ENCODE measurements at regions not wholly inside any gene's neighbourhood (a gene's known extent, or its start where the extent isn't known, plus 50 kb on each side); places are given as distances from the start of the nearest gene placed in this dataset.

DNA sequence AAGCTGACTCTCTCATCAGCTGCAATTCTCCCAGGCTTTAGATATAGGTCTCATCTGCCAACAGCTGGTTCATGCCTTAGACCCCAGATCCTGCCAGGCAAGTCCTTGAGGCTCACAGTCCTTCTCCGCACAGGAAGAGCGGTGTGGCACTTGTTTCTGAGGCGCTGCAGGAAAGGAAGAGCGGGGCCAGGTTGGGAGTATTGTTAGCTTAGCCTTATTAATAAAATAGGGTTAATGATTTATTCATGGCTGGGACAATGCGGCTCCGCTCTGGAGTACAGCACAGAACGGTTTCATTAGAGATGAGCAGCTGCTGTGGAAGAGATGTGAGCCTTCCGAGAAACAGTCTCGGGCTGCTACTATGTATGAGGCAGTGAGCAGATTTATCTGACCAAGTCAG is 78.1 kb downstream of the FZD1 start:
- Histone ChIP-seq H3K36me3 (no peaks in the 10 kb centered on the region), H3K4me3 (no peak overlapping the region), H3K4me1 (peaks cover 4 to 20% of the 10 kb centered on the region in 2 donors), H3K27ac (no peak overlapping the region), H3K27me3 (no peaks in the 10 kb centered on the region), H3K9me3 (no peaks in the 10 kb centered on the region)
- ATAC-seq (no peak), DNase-seq (no peak)
- TF ChIP-seq, protein P1, sequence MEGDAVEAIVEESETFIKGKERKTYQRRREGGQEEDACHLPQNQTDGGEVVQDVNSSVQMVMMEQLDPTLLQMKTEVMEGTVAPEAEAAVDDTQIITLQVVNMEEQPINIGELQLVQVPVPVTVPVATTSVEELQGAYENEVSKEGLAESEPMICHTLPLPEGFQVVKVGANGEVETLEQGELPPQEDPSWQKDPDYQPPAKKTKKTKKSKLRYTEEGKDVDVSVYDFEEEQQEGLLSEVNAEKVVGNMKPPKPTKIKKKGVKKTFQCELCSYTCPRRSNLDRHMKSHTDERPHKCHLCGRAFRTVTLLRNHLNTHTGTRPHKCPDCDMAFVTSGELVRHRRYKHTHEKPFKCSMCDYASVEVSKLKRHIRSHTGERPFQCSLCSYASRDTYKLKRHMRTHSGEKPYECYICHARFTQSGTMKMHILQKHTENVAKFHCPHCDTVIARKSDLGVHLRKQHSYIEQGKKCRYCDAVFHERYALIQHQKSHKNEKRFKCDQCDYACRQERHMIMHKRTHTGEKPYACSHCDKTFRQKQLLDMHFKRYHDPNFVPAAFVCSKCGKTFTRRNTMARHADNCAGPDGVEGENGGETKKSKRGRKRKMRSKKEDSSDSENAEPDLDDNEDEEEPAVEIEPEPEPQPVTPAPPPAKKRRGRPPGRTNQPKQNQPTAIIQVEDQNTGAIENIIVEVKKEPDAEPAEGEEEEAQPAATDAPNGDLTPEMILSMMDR (IDR thresholded peaks at IDR 0.05), result no peak
- intact Hi-C loops (cut with DNase I), result no loop called here

DNA sequence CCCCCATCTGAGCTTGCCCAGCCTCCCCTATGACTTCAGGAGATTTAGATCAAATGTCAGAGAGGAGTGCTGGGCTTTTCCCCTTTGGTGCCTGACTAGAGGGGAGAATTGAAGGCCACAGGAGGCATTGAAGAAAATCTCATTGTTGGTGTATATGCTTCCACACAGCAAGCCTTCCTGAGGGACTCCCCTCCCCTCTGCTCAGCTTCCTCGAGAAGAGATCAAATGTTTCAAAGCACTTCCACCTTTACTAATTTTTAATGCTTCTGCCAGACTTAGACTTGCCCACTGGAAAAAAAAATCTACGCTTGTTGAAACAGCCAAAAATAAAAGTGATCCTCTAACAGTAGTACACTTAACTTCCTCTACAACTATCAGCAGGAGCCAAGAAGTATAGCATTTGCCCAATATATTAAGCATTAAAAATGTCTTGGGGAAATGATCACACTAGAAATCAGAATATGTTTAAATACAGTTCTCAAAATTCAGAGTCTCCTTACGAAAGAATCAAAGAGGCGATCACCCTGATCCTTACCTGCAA is 79.3 kb downstream of the FZD1 start:
- no peaks in the 10 kb centered on the region for H3K9me3 ChIP-seq
- ATAC-seq, result no peak
- TF ChIP-seq, protein P1 (IDR thresholded peaks at IDR 0.05), result no peak
- no peak for DNase-seq
- no peaks in the 10 kb centered on the region for H3K27me3 ChIP-seq
- no peaks in the 10 kb centered on the region for H3K36me3 ChIP-seq
- no peak overlapping the region for H3K4me3 ChIP-seq
- peaks cover 11 to 31% of the 10 kb centered on the region in 2 donors for H3K4me1 ChIP-seq
- no peak overlapping the region for H3K27ac ChIP-seq
- intact Hi-C loops (cut with DNase I), result no loop called here

DNA sequence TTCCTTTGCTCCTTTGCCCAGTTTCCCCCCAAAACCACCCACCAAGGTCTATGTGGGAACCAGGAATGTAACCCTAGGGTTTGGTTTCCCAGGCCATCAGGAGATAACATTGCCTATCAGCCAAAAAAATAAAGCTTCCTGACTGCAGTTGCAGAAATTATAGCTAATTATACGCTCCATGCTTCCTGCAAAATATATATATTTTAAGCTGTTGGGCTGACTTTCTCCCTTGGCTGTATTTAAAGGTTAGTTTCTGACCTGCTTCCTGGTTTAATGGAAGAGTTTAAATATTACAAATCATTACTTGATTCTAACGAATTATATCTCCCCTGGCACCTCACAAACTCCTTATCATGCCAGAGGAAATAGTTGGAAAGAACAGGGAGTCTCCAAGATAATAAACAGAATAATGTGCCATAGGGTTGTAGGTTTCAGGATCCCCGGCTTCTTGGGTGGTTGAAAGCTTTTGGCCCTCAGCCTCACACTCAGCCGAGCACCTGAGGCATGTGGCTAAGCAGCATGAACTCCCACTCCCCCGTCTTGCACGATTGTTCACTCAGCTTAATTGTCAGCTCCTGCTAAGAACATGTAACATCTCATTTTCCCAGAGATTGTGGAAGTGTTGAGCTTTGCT is 79.9 kb downstream of the FZD1 start:
- Histone ChIP-seq H3K27me3 (no peaks in the 10 kb centered on the region), H3K36me3 (no peaks in the 10 kb centered on the region), H3K4me1 (peaks cover 11 to 31% of the 10 kb centered on the region in 2 donors), H3K27ac (no peak overlapping the region), H3K4me3 (no peak overlapping the region), H3K9me3 (no peaks in the 10 kb centered on the region)
- TF ChIP-seq, protein P1 (IDR thresholded peaks at IDR 0.05), result no peak
- intact Hi-C loops (cut with DNase I), result no loop called here
- DNase-seq (no peak), ATAC-seq (no peak)

GRCh38 chr7:91344911-91345310 is 80.7 kb downstream of the FZD1 start:
- Histone ChIP-seq H3K36me3 (no peaks in the 10 kb centered on the region), H3K4me1 (peaks cover 11 to 31% of the 10 kb centered on the region in 2 donors), H3K4me3 (no peak overlapping the region), H3K27ac (no peak overlapping the region), H3K27me3 (no peaks in the 10 kb centered on the region), H3K9me3 (no peaks in the 10 kb centered on the region)
- intact Hi-C loops (cut with DNase I), result no loop called here
- no peak for ATAC-seq
- TF ChIP-seq, protein P1 (IDR thresholded peaks at IDR 0.05), result no peak
- no peak for DNase-seq

DNA sequence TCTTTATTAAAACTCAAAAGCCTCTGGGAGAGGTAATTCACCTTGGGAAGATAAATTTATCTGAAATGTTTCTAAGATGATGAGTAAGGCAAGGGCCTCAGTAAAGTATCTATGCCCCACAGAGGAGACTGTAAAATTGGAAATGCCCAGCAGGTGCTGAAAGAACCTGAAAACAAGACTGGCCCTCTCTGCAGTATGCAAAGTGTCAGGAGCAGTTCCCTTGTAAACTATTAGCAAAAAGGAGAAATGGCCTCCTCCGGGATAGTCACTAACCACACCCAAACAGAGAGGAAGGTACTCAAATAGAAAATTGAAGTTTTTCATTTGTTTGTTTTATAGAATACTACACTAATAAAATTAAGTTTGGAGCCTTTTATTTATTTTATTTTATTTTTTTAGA is 81.2 kb downstream of the FZD1 start:
- H3K4me1 ChIP-seq, result peaks cover 11 to 31% of the 10 kb centered on the region in 2 donors
- H3K27me3 ChIP-seq, result no peaks in the 10 kb centered on the region
- no peak overlapping the region for H3K27ac ChIP-seq
- no peak overlapping the region for H3K4me3 ChIP-seq
- no peak for ATAC-seq
- intact Hi-C loops (cut with DNase I), result no loop called here
- no peak for DNase-seq
- TF ChIP-seq, protein P1 (IDR thresholded peaks at IDR 0.05), result no peak
- H3K9me3 ChIP-seq, result no peaks in the 10 kb centered on the region
- no peaks in the 10 kb centered on the region for H3K36me3 ChIP-seq
